ENCODE measurements at regions not wholly inside any gene's neighbourhood (a gene's known extent, or its start where the extent isn't known, plus 50 kb on each side); places are given as distances from the start of the nearest gene placed in this dataset.
"Not testable (repeated sequence)": the region's sequence is repeated elsewhere in the genome, so short reads cannot be mapped to it uniquely, and the experiment has no call there.

- intact Hi-C loops (cut with DNase I; ENCODE audit: low total_unique reads), result no loop called here
- H3K36me3 ChIP-seq, result no peaks in the 10 kb centered on the region
- no peaks in the 10 kb centered on the region for H3K4me1 ChIP-seq
- no peak overlapping the region for H3K4me3 ChIP-seq
- no peak for DNase-seq (ENCODE audit: low spot score in 2 of 2)
- H3K9me3 ChIP-seq, result no peaks in the 10 kb centered on the region
- TF ChIP-seq POLR2A (IDR thresholded peaks at IDR 0.05), result no peak
- no peak for TF ChIP-seq POLR2AphosphoS5 (IDR thresholded peaks at IDR 0.05)
- TF ChIP-seq CTCF (IDR thresholded peaks at IDR 0.05), result no peak
- no peak overlapping the region for H3K27ac ChIP-seq
- no peaks in the 10 kb centered on the region for H3K27me3 ChIP-seq
Observed at GRCh38 chr7:142571581-142571980, 177.7 kb upstream of the PRSS1 start.

- Histone ChIP-seq H3K4me3 (no peak overlapping the region), H3K36me3 (no peaks in the 10 kb centered on the region), H3K27ac (no peak overlapping the region), H3K9me3 (no peaks in the 10 kb centered on the region), H3K4me1 (no peaks in the 10 kb centered on the region), H3K27me3 (no peaks in the 10 kb centered on the region)
- TF ChIP-seq CTCF (IDR thresholded peaks at IDR 0.05), result no peak
- no peak for TF ChIP-seq POLR2A (IDR thresholded peaks at IDR 0.05)
- TF ChIP-seq POLR2AphosphoS5 (IDR thresholded peaks at IDR 0.05), result no peak
- intact Hi-C loops (cut with DNase I; ENCODE audit: low total_unique reads), result no loop called here
- no peak for DNase-seq (ENCODE audit: low spot score in 2 of 2)
Observed at GRCh38 chr7:142569851-142570250, 179.4 kb upstream of the PRSS1 start.

- H3K27ac ChIP-seq, result no peak overlapping the region
- H3K27me3 ChIP-seq, result no peaks in the 10 kb centered on the region
- intact Hi-C loops (cut with DNase I; ENCODE audit: low total_unique reads), result no loop called here
- H3K4me1 ChIP-seq, result no peaks in the 10 kb centered on the region
- no peak for DNase-seq (ENCODE audit: low spot score in 2 of 2)
- no peaks in the 10 kb centered on the region for H3K36me3 ChIP-seq
- no peaks in the 10 kb centered on the region for H3K9me3 ChIP-seq
- no peak overlapping the region for H3K4me3 ChIP-seq
- TF ChIP-seq POLR2AphosphoS5 (IDR thresholded peaks at IDR 0.05) (no peak), POLR2A (IDR thresholded peaks at IDR 0.05) (no peak), CTCF (IDR thresholded peaks at IDR 0.05) (no peak)
Observed at GRCh38 chr7:142568435-142569097, 180.7 kb upstream of the PRSS1 start.

- Histone ChIP-seq H3K4me3 (no peak overlapping the region), H3K27me3 (no peaks in the 10 kb centered on the region), H3K27ac (no peak overlapping the region), H3K4me1 (no peaks in the 10 kb centered on the region), H3K36me3 (no peaks in the 10 kb centered on the region), H3K9me3 (no peaks in the 10 kb centered on the region)
- TF ChIP-seq POLR2A (IDR thresholded peaks at IDR 0.05) (no peak), POLR2AphosphoS5 (IDR thresholded peaks at IDR 0.05) (no peak), CTCF (IDR thresholded peaks at IDR 0.05) (no peak)
- no peak for DNase-seq (ENCODE audit: low spot score in 2 of 2)
- intact Hi-C loops (cut with DNase I; ENCODE audit: low total_unique reads), result no loop called here
Observed at GRCh38 chr7:142567201-142568075, 181.8 kb upstream of the PRSS1 start.

GRCh38 chr7:142566271-142566670 is 183.0 kb upstream of the PRSS1 start:
- intact Hi-C loops (cut with DNase I; ENCODE audit: low total_unique reads), result no loop called here
- no peak overlapping the region for H3K4me3 ChIP-seq
- H3K36me3 ChIP-seq, result no peaks in the 10 kb centered on the region
- no peaks in the 10 kb centered on the region for H3K4me1 ChIP-seq
- no peaks in the 10 kb centered on the region for H3K27me3 ChIP-seq
- no peaks in the 10 kb centered on the region for H3K9me3 ChIP-seq
- DNase-seq (ENCODE audit: low spot score in 2 of 2), result no peak
- no peak overlapping the region for H3K27ac ChIP-seq
- TF ChIP-seq POLR2A (IDR thresholded peaks at IDR 0.05) (no peak), CTCF (IDR thresholded peaks at IDR 0.05) (no peak), POLR2AphosphoS5 (IDR thresholded peaks at IDR 0.05) (no peak)

- H3K4me1 ChIP-seq; H3K9me3 ChIP-seq; H3K27ac ChIP-seq; intact Hi-C loops (cut with DNase I; ENCODE audit: low total_unique reads); H3K36me3 ChIP-seq; H3K27me3 ChIP-seq; DNase-seq (ENCODE audit: low spot score in 2 of 2); H3K4me3 ChIP-seq: not testable (repeated sequence)
Observed at GRCh38 chr7:142564125-142564524, 185.1 kb upstream of the PRSS1 start.

Measured in breast epithelium (tissue), 4 donors.